OCI-LY7 (cell line): ENCODE measurements at regions not wholly inside any gene's neighbourhood (a gene's known extent, or its start where the extent isn't known, plus 50 kb on each side); places are given as distances from the start of the nearest gene placed in this dataset.

Experiments
- EZH2phosphoT487 ChIP-seq: fragments of 200-600 bp; sonication (generic); IDR thresholded peaks from 2 replicates; pipeline ENCODE4 v1.6.1; 2018; ENCODE audit warnings: low read depth, borderline replicate concordance, mild to moderate bottlenecking, mixed run types, antibody characterized with exemption, low read length, moderate library complexity, mixed read lengths
- TF ChIP-seq, protein P1 (sequence below): fragments of 200-600 bp; sonication (generic); conservative IDR thresholded peaks from 2 replicates; pipeline ENCODE4 v1.5.1; 2014; ENCODE audit warnings: mild to moderate bottlenecking, antibody characterized with exemption, low read length, moderate library complexity, mixed read lengths

DNA sequence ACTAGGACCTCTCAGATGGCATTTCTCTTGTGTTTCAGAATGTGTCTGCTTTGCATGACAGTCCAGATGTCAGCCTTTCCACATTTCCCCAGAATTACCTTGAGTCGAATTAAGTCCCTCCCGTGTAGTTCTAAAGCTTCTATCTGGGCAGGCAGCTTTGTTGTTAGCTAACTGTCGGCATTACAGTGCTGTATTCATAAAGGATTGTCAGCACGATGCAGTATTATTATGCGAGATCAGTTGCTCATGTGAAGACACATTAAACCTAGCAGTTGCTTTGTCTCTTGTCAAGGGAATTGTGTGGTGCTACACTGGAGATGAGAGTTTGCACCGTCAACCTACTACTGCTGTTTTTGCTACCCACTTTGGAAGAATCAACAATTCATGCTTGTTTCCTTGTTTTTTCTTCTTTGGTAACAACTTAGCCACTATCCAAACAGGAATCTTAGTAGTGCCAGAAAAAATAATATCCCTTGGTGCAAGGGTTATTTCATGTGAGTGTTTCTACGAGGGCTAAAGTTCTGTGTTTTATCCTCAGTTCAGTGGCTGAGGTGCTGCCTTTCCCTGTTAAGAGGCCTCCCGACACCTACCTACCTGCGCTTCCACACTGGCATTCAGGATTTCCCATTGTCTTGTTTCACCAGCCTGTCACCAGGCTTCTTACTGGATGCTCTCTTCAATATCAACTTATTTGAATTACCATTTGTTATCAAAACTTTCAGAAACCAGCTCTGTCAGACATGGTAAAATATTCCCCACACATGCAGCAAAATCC is 297.9 kb upstream of the G2E3 start:
- TF ChIP-seq, protein P1, sequence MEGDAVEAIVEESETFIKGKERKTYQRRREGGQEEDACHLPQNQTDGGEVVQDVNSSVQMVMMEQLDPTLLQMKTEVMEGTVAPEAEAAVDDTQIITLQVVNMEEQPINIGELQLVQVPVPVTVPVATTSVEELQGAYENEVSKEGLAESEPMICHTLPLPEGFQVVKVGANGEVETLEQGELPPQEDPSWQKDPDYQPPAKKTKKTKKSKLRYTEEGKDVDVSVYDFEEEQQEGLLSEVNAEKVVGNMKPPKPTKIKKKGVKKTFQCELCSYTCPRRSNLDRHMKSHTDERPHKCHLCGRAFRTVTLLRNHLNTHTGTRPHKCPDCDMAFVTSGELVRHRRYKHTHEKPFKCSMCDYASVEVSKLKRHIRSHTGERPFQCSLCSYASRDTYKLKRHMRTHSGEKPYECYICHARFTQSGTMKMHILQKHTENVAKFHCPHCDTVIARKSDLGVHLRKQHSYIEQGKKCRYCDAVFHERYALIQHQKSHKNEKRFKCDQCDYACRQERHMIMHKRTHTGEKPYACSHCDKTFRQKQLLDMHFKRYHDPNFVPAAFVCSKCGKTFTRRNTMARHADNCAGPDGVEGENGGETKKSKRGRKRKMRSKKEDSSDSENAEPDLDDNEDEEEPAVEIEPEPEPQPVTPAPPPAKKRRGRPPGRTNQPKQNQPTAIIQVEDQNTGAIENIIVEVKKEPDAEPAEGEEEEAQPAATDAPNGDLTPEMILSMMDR: no peak
- no peak for TF ChIP-seq EZH2phosphoT487
